HG03439 (cell line): ENCODE measurements at regions not wholly inside any gene's neighbourhood (a gene's known extent, or its start where the extent isn't known, plus 50 kb on each side); places are given as distances from the start of the nearest gene placed in this dataset.
"Not testable (repeated sequence)": the region's sequence is repeated elsewhere in the genome, so short reads cannot be mapped to it uniquely, and the experiment has no call there.

Source experiments
- ATAC-seq: cut with Tn5 transposase; IDR thresholded peaks from one replicate; pipeline ENCODE4 v1.9.1; 2021; ENCODE audit warnings: mild to moderate bottlenecking, moderate library complexity; ENCODE audit not compliant: unreplicated experiment

DNA sequence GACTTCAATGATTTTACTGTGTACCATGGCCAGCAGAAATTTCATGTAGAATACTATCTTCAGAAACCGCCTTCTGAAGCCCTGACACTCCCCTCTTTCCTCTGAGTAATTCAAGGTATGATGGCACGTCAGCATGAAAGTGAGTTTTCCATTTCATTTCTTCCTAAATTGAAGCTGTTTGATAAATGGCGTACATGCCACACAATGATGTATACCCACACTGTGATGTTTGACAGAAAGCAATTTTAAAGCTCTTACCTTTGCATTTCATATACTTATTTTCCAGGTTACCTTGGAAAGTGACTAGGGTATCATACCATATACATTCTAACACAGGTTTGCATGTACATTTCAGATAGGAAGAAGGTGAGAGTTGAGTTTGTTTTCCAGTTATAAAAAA is 147.9 kb upstream of the LRRC3B start:
- ATAC-seq = no peak

GRCh38 chr3:26480377-26480776 is 142.2 kb upstream of the LRRC3B start:
- ATAC-seq = no peak

DNA sequence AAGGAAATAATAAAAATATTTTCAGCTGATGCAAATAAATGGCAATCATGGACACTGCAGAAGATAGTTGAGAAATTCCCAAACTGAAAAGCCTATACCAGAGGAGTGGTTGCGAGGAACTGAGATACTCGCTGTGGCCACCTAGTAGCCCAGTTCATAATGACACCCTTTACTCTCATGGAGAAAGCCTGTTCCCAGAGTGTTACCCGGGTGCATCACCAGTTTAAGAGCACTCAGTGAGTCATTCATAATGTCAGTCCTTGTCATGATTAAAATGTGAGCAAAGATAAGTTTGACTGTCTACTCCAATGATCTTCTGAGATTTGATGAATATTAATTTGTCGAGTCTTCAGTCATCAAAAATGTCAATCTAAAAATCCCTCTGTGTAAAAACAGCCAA is 138.4 kb upstream of the LRRC3B start:
- no peak for ATAC-seq

DNA sequence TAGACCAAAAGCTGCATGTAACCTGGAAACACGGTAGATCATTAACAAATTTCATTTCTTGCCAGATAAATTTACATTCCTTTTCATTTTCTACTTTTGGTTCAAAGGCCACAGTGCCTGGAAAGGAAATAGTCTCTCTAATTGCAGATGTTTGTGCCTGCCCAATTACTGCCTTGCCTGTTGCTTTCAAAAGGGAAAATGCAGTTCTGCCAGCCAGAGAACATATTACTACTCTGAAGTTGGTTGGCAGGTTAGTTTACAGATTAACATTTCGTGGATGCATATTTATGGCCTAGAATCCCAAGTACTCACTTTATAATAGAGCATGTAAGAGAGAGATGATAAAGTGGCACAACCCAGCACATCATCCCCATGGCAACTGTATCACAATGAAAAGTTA is 124.3 kb upstream of the LRRC3B start:
- no peak for ATAC-seq

GRCh38 chr3:26505399-26505798 is 117.2 kb upstream of the LRRC3B start:
- no peak for ATAC-seq

DNA sequence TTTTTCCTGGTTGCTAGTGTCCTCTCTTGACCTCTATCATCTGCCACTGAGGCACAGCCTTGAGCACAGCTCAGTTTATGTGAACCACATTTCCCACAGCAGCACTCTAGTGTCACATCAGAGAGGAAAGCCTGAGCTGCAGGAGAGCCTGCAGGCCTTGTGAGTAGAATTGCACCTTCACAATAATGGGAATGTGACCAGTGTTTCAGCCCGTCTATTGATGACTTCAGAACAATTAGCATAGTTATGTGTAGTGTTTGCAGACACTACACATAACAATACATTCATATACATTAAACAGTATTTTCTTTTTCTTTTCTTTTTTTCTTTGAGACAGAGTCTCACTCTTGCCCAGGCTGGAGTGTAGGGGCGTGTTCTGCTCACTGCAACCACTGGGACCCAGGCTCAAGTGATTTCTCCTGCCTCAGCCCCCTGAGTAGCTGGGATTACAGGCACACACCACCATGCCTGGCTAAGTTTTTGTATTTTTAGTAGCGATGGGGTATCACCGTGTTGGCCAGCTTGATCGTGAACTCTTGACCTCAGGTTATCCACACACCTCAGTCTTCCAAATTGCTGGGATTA is 108.0 kb upstream of the LRRC3B start:
- not testable (repeated sequence) for ATAC-seq

DNA sequence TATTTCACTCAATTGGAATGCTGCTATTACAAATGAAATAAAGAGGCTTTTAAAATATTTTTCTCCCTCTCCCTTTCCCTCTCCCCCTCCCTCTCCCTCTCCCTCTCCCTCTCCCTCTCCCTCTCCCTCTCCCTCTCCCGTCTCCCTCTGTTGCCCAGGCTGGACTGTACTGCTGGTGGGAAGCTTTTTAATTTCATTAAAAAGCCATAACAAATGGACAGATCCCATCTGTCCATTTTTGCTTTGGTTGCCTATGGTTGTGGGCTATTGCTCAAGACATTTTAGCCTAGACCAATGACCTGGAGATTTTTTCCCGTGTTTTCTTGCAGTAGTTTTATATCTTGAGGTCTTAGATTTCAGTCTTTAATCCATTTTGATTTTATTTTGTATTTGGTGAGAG is 107.2 kb upstream of the LRRC3B start:
- ATAC-seq = no peak

GRCh38 chr3:26521261-26521660 is 101.3 kb upstream of the LRRC3B start:
- ATAC-seq = no peak

- ATAC-seq = no peak
Measured at GRCh38 chr3:26522919-26523318, 99.7 kb upstream of the LRRC3B start.

DNA sequence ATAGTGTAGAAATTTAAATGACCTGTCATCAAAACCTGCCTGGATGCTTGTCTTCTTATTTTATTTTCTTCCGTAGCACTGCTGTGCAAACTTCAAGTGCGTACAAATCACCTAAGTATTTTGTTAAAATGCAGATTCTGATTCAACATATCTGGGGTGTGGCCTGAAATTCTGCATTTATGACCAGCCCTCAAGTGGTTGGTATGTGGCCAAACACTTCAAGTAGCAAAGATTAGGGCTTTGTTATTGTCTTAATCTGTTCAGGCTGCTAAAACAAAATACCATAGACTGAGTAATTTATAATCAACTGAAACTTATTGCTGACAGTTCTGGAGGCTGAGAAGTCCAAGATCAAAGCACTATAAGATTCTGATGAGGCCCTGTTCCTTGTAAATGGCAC is 97.6 kb upstream of the LRRC3B start:
- ATAC-seq = no peak

GRCh38 chr3:26535151-26535550 is 87.4 kb upstream of the LRRC3B start:
- ATAC-seq = no peak

- no peak for ATAC-seq
Measured at GRCh38 chr3:26536955-26537354, 85.6 kb upstream of the LRRC3B start.

- ATAC-seq = no peak
Measured at GRCh38 chr3:26550413-26550812, 72.2 kb upstream of the LRRC3B start.

GRCh38 chr3:26556637-26557036 is 65.9 kb upstream of the LRRC3B start:
- ATAC-seq = no peak

- ATAC-seq = no peak
Measured at GRCh38 chr3:26558257-26558656, 64.3 kb upstream of the LRRC3B start.

DNA sequence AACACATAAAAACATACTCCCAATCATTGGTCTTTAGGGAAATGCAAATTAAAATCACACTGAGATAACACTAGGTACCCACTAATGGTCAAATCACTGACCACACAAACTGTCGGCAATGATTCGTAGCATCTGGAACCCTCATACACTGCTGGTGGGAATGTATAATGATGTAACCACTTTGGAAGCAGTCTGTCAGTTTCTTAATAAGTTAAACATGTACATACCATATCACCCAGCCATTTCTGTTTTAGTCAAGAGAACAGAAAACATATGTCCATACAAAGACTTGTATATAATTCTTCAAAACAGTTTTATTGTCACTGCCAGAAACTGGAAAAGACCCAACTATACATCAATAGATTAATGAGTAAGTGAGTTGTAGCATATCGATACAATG is 63.3 kb upstream of the LRRC3B start:
- ATAC-seq = no peak

- no peak for ATAC-seq
Measured at GRCh38 chr3:26560081-26560480, 62.5 kb upstream of the LRRC3B start.

- no peak for ATAC-seq
Measured at GRCh38 chr3:26562021-26562768, 60.4 kb upstream of the LRRC3B start.
